Stomach smooth muscle (tissue), 2 donors: ENCODE measurements at regions not wholly inside any gene's neighbourhood (a gene's known extent, or its start where the extent isn't known, plus 50 kb on each side); places are given as distances from the start of the nearest gene placed in this dataset.

Source experiments
- H3K27ac ChIP-seq: one replicate; pipeline ENCODE4 v1.7.0; 2013; ENCODE audit warnings: mild to moderate bottlenecking, low read length, inconsistent platforms
- H3K27me3 ChIP-seq, 2 donors: one replicate each; pipeline ENCODE4 v1.7.0; 2013; ENCODE audit warnings: low read length in 2 of 2; ENCODE audit not compliant: insufficient read depth in 2 of 2, control insufficient read depth in 1 of 2
- H3K36me3 ChIP-seq, 2 donors: one replicate each; pipeline ENCODE4 v1.7.0; 2013; ENCODE audit warnings: low read length in 2 of 2; ENCODE audit not compliant: control insufficient read depth in 2 of 2, insufficient read depth in 2 of 2
- H3K4me1 ChIP-seq: one replicate; pipeline ENCODE4 v1.7.0; 2013; ENCODE audit warnings: low read length; ENCODE audit not compliant: control insufficient read depth, insufficient read depth
- H3K4me3 ChIP-seq, 2 donors: one replicate each; pipeline ENCODE4 v1.7.0; 2013; ENCODE audit warnings: low read length in 2 of 2
- H3K9ac ChIP-seq, 2 donors: one replicate each; pipeline ENCODE4 v1.7.0; 2013; ENCODE audit warnings: low read length in 2 of 2, mild to moderate bottlenecking in 1 of 2
- H3K9me3 ChIP-seq, 2 donors: one replicate each; pipeline ENCODE4 v1.7.0; 2013; ENCODE audit warnings: low read length in 2 of 2; ENCODE audit not compliant: control insufficient read depth in 2 of 2
- donor health status: healthy.
- donor health status: Pancreatic carcinoma.

DNA sequence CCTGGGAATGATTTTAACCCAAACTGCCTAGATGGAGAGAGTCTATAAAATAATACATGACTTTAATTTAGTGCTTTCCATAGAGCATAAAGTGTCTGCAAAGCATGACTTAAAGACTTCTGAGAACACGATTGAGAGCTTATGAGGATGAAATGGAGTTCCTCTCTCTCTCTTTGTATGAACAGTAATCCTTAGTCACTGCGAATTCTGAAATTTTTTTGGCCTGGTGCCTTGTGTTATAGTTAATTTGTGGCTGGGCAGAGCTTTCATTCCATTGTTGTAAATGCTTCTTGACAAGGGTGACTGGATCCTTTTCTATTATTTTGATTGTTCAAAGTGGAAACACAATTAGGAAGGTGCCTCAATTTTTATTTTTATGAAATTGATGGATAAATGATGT, 179.5 kb downstream of the CEP135 start:
- H3K9ac ChIP-seq: no peak overlapping the region
- H3K9me3 ChIP-seq: no peaks in the 10 kb centered on the region
- H3K36me3 ChIP-seq: no peaks in the 10 kb centered on the region
- no peak overlapping the region for H3K27ac ChIP-seq
- H3K4me1 ChIP-seq: no peaks in the 10 kb centered on the region
- H3K27me3 ChIP-seq: no peaks in the 10 kb centered on the region
- no peak overlapping the region for H3K4me3 ChIP-seq

- no peaks in the 10 kb centered on the region for H3K4me1 ChIP-seq
- no peaks in the 10 kb centered on the region for H3K27me3 ChIP-seq
- no peak overlapping the region for H3K27ac ChIP-seq
- no peak overlapping the region for H3K9ac ChIP-seq
- H3K4me3 ChIP-seq: no peak overlapping the region
- H3K36me3 ChIP-seq: no peaks in the 10 kb centered on the region
- no peaks in the 10 kb centered on the region for H3K9me3 ChIP-seq
Measured at GRCh38 chr4:56127716-56128115, 179.0 kb downstream of the CEP135 start.

DNA sequence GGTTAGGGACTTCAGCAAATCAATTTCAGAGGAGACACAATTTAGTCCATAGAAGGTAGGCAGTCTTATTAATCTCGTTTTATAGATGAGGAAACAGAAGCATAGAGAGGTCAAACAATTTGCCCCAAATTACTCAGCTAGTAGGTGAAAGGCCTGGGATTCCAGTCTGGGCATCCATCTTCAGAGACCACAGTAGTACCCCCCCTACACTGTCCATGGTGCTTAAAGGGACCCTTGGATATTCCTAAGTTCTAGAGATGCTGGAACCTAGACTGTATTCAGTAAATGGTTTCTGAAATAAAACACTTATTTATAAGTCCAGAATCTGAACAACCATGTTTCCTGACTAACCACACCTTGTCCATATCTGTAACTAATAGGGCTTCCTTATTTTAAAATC, 174.8 kb downstream of the CEP135 start:
- H3K36me3 ChIP-seq: no peaks in the 10 kb centered on the region
- no peak overlapping the region for H3K9ac ChIP-seq
- no peaks in the 10 kb centered on the region for H3K4me1 ChIP-seq
- no peaks in the 10 kb centered on the region for H3K9me3 ChIP-seq
- H3K27ac ChIP-seq: no peak overlapping the region
- no peaks in the 10 kb centered on the region for H3K27me3 ChIP-seq
- H3K4me3 ChIP-seq: no peak overlapping the region

DNA sequence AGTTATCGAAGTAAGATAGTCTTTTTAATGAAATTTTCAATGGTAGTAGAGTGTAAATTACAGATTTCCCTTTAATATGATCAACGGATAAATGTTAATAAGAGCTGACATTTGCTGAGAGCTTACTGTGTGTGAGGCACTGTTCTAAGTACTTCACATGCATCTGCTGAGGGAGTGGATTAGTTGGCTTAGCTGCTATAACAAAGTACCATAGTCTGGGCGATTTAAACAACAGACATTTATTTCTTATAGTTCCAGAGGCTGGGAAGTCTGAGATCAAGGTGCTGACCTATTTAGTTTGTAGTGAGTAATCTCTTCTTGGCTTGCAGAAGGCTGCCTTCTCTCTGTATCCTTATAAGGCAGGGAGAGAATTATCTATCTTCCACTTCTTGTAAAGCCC, 174.3 kb downstream of the CEP135 start:
- Histone ChIP-seq H3K27me3 (no peaks in the 10 kb centered on the region), H3K27ac (no peak overlapping the region), H3K4me3 (no peak overlapping the region), H3K9ac (no peak overlapping the region), H3K9me3 (no peaks in the 10 kb centered on the region), H3K36me3 (no peaks in the 10 kb centered on the region), H3K4me1 (no peaks in the 10 kb centered on the region)

DNA sequence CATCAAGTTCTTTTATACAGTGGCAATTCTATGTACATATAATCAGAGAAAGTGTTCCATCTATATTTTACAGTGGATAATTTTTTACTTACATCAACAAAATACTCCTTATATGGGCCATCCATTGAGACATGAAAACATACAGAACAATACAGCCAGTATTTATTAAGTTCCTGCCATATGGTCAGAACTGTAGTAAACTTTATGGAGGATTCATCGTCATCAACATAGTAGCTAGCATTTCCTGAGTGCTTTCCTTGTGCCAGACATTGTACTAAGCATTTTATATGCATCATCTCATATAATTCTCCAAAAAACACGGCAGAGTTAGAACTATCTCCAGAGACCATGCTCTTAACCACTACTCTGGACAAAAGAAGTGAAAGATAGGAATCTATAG, 170.1 kb downstream of the CEP135 start:
- H3K9ac ChIP-seq: no peak overlapping the region
- H3K4me1 ChIP-seq: no peaks in the 10 kb centered on the region
- no peak overlapping the region for H3K27ac ChIP-seq
- H3K27me3 ChIP-seq: no peaks in the 10 kb centered on the region
- no peaks in the 10 kb centered on the region for H3K9me3 ChIP-seq
- H3K4me3 ChIP-seq: no peak overlapping the region
- H3K36me3 ChIP-seq: no peaks in the 10 kb centered on the region

DNA sequence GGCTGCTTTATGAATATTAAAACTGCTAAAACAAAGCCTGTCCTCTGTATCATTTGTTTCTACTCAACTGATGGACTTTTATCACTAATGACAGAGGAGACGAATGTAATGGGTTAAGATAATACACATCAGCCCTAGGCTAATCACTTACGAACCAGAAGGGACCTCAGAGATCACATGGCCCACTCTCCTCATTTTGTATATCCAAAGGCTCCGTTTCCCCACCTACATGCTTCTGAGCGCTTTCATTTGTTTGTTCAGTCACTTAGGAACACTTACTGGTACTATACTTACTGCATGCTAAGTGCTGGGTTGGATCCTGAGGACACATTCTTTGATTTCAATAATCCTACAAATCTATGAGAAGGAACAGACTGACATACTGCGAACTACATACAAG, 169.3 kb downstream of the CEP135 start:
- H3K27me3 ChIP-seq: no peaks in the 10 kb centered on the region
- no peak overlapping the region for H3K9ac ChIP-seq
- H3K36me3 ChIP-seq: no peaks in the 10 kb centered on the region
- H3K4me1 ChIP-seq: no peaks in the 10 kb centered on the region
- no peaks in the 10 kb centered on the region for H3K9me3 ChIP-seq
- no peak overlapping the region for H3K4me3 ChIP-seq
- no peak overlapping the region for H3K27ac ChIP-seq

DNA sequence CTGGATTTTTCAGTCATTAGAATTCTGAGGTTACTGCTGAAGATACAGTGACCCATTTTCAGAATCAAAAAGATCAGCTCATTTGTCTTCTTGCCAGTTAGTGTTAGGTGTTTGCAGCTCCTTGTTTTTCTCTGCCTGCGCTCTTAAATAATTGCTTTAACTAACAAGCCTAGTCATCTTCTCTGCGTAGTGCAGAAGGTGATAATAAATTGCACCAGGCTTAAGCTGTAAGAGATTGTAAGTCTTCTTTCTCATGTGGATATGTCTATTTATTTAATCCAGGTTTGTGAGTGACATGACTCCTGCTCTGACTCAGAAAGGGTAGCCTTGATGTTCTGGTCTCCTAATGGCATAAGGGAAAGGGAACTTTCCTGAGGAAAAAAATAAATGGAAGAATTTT, 167.2 kb downstream of the CEP135 start:
- H3K4me1 ChIP-seq: no peaks in the 10 kb centered on the region
- H3K27me3 ChIP-seq: no peaks in the 10 kb centered on the region
- no peaks in the 10 kb centered on the region for H3K9me3 ChIP-seq
- H3K27ac ChIP-seq: no peak overlapping the region
- H3K36me3 ChIP-seq: no peaks in the 10 kb centered on the region
- no peak overlapping the region for H3K4me3 ChIP-seq
- H3K9ac ChIP-seq: no peak overlapping the region

DNA sequence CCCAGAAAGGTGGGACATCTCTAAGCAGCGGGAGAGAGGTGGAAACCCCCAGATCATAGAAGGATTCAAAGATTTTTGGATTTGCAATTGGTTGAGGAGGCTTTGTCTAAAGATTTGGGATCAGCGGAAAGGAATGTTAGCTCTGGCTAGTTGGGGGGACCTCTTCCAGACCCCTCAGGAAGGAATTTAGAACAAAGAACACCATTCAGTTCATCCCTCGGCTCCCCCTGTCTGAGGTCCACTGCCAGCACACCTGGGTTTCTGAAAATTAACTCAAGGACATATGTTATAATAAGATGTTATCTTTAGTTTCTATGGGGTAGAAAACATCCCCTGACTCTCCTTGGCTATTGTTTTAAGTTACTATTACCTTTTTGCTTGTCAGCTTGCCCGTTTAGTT, 163.6 kb downstream of the CEP135 start:
- Histone ChIP-seq H3K27me3 (no peaks in the 10 kb centered on the region), H3K9ac (no peak overlapping the region), H3K4me3 (no peak overlapping the region), H3K9me3 (no peaks in the 10 kb centered on the region), H3K27ac (no peak overlapping the region), H3K36me3 (no peaks in the 10 kb centered on the region), H3K4me1 (no peaks in the 10 kb centered on the region)

GRCh38 chr4:56106180-56107147, 157.7 kb downstream of the CEP135 start:
- Histone ChIP-seq H3K9ac (no peak overlapping the region), H3K4me3 (no peak overlapping the region), H3K36me3 (no peaks in the 10 kb centered on the region), H3K27ac (no peak overlapping the region), H3K4me1 (no peaks in the 10 kb centered on the region), H3K27me3 (no peaks in the 10 kb centered on the region), H3K9me3 (no peaks in the 10 kb centered on the region)

DNA sequence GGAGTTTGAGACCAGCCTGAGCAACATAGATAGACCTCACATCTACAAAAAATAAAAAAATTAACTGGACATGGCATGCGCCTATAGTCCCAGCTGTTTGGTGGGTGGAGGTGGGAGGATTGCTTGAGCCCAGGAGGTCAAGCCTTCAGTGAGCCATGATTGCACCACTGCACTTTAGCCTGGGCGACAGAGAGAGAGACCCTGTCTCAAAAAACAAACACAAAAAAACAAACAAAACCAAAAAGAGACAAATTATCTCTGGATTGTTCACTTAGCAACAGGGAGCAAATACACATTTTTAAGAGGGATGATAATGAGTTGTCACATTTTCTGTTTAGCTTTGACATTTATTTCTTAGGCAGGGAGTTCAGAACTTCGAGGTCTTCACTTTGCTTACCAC, 155.4 kb downstream of the CEP135 start:
- no peaks in the 10 kb centered on the region for H3K36me3 ChIP-seq
- no peaks in the 10 kb centered on the region for H3K9me3 ChIP-seq
- no peaks in the 10 kb centered on the region for H3K4me1 ChIP-seq
- no peaks in the 10 kb centered on the region for H3K27me3 ChIP-seq
- no peak overlapping the region for H3K4me3 ChIP-seq
- H3K27ac ChIP-seq: no peak overlapping the region
- no peak overlapping the region for H3K9ac ChIP-seq

DNA sequence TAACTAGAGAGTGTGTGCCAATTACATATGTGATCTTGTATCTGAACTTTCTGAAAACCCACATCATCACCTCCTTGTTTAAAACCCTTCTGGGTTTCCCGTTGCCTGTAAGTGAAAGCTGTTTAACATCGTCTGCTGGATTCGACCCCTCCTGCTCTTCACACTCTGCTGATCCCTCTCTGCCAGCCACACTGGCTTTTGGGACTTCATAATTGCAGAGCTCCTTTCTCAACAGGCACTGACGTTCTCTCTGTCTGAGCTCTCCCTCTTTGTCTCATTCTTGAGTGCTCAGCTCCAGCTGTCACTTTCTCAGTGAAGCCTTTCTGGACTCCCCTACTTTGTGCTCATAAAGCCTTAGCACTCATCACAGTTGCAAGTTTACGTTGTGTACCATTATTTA, 153.9 kb downstream of the CEP135 start:
- Histone ChIP-seq H3K4me1 (no peaks in the 10 kb centered on the region), H3K36me3 (no peaks in the 10 kb centered on the region), H3K27ac (no peak overlapping the region), H3K4me3 (no peak overlapping the region), H3K9me3 (no peaks in the 10 kb centered on the region), H3K27me3 (no peaks in the 10 kb centered on the region), H3K9ac (no peak overlapping the region)
